Tibial nerve (tissue), 4 donors: ENCODE measurements at regions not wholly inside any gene's neighbourhood (a gene's known extent, or its start where the extent isn't known, plus 50 kb on each side); places are given as distances from the start of the nearest gene placed in this dataset.
"Not testable (repeated sequence)": the region's sequence is repeated elsewhere in the genome, so short reads cannot be mapped to it uniquely, and the experiment has no call there.

ENCODE experiments used
- DNase-seq, 2 donors: peaks; one replicate each; pipeline ENCODE4 v3.0.0-alpha.2; 2019; ENCODE audit warnings: low spot score in 2 of 2
- H3K27ac ChIP-seq, 4 donors: fragments of 200-600 bp; sonication (generic) in 3 of 4; one replicate each; pipeline ENCODE4 v1.5.1; 2017 to 2019; ENCODE audit warnings: mild to moderate bottlenecking in 1 of 4
- H3K27me3 ChIP-seq, 2 donors: fragments of 200-600 bp; sonication (generic) in 1 of 2; one replicate each; pipeline versions ENCODE4 v1.5.1 to v1.6.0; 2017 to 2019
- H3K36me3 ChIP-seq, 3 donors: fragments of 200-600 bp; sonication (generic); one replicate each; pipeline ENCODE4 v1.5.1; 2018 to 2019
- H3K4me1 ChIP-seq, 4 donors: fragments of 200-600 bp; sonication (generic) in 3 of 4; one replicate each; pipeline ENCODE4 v1.5.1; 2017 to 2019
- H3K4me3 ChIP-seq, 4 donors: fragments of 200-600 bp; sonication (generic) in 3 of 4; one replicate each; pipeline ENCODE4 v1.5.1; 2017 to 2019; ENCODE audit warnings: mild to moderate bottlenecking in 1 of 4, moderate library complexity in 1 of 4
- H3K9me3 ChIP-seq, 4 donors: fragments of 200-600 bp; sonication (generic) in 3 of 4; one replicate each; pipeline ENCODE4 v1.5.1; 2017 to 2019
- CTCF ChIP-seq, 5 experiments: fragments of 200-600 bp in 3 of 5; fragments of 450-650 bp in 2 of 5; sonication (generic) in 3 of 5; IDR thresholded peaks; one replicate each; pipeline ENCODE4 v1.5.1; 2016 to 2019; ENCODE audit warnings: antibody characterized with exemption in 5 of 5, mild to moderate bottlenecking in 3 of 5, moderate library complexity in 2 of 5
- EP300 ChIP-seq, 2 donors: sonication (generic); formaldehyde crosslinking; IDR thresholded peaks; one replicate each; pipeline ENCODE4 v1.6.1; 2017; ENCODE audit warnings: antibody characterized with exemption in 2 of 2, mild to moderate bottlenecking in 1 of 2
- POLR2A ChIP-seq, 2 donors: fragments of 450-650 bp; IDR thresholded peaks; one replicate each; pipeline ENCODE4 v1.6.1; 2017; ENCODE audit warnings: antibody characterized with exemption in 2 of 2, mild to moderate bottlenecking in 2 of 2, moderate library complexity in 2 of 2
- WGBS, 2 donors: methylation state at CpG; one replicate each; pipeline ENCODE4 v1.1.5; 2018; 5-methylcytosine and 5-hydroxymethylcytosine counted together

DNA sequence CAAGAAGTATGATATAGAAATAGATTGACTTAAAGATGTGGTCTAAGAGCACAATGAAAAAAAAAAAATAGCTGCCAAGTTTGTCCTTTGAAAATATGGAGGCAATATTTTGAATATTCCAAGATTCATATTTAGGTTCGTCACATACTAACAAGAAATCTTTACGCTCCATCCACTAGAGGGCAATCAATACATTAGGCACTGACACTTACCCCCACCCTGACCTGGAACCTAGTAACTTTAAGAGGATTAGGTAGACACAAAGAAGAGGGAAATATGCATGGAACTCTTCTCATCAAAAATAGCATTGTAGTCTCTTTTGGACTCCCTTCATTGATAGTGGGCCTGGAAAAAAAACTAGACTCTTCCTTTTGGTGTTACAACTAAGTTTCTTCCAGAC is 1108.1 kb downstream of the PCDH19 start:
- no peak overlapping the region for H3K27ac ChIP-seq
- no peak for DNase-seq
- no peak overlapping the region for H3K4me3 ChIP-seq
- 18 to 58% methylated on average over 2 of the region's 2 CpGs for WGBS, 2 donors
- H3K4me1 ChIP-seq: no peaks in the 10 kb centered on the region
- no peaks in the 10 kb centered on the region for H3K36me3 ChIP-seq
- no peaks in the 10 kb centered on the region for H3K27me3 ChIP-seq
- no peak for TF ChIP-seq POLR2A (IDR thresholded peaks at IDR 0.05)
- TF ChIP-seq EP300 (IDR thresholded peaks at IDR 0.05): no peak
- TF ChIP-seq CTCF (IDR thresholded peaks at IDR 0.05): no peak
- no peaks in the 10 kb centered on the region for H3K9me3 ChIP-seq

DNA sequence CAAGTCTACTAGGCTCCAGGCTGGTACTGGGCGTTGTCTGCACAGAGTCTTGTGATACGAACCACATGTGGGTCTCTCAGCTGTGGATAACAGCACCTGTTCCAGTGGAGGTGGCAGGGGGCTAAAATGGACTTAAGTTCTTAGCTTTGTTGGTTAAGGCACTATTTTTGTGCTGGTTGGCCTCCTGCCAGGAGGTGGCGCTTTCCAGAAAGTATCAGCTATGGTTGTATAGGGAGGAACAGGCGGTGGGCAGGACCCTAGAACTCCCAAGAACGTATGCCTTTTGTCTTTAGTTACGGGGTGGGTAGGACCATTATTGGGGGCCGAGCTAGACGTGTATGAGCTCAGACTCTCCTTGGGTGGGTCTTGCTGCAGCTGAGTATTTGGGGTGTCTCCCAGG is 1138.4 kb downstream of the PCDH19 start:
- 80 to 93% methylated on average over 5 to 8 of the region's 8 CpGs for WGBS, 2 donors
- TF ChIP-seq EP300 (IDR thresholded peaks at IDR 0.05) (no peak), POLR2A (IDR thresholded peaks at IDR 0.05) (no peak), CTCF (IDR thresholded peaks at IDR 0.05) (no peak)
- no peak overlapping the region for H3K4me3 ChIP-seq
- H3K9me3 ChIP-seq: peaks cover 0 to 5% (median 0%) of the 10 kb centered on the region in 4 donors
- H3K4me1 ChIP-seq: no peaks in the 10 kb centered on the region
- H3K27me3 ChIP-seq: peaks cover 0 to 3% of the 10 kb centered on the region in 2 donors
- no peak for DNase-seq
- no peak overlapping the region for H3K27ac ChIP-seq
- H3K36me3 ChIP-seq: no peaks in the 10 kb centered on the region

- no peak overlapping the region for H3K4me3 ChIP-seq
- H3K27ac ChIP-seq: no peak overlapping the region
- no peaks in the 10 kb centered on the region for H3K36me3 ChIP-seq
- WGBS, 2 donors: 67 to 92% methylated on average over 2 of the region's 2 CpGs
- DNase-seq: no peak
- no peaks in the 10 kb centered on the region for H3K4me1 ChIP-seq
- H3K27me3 ChIP-seq: no peaks in the 10 kb centered on the region
- TF ChIP-seq CTCF (IDR thresholded peaks at IDR 0.05): no peak
- no peak for TF ChIP-seq POLR2A (IDR thresholded peaks at IDR 0.05)
- no peak for TF ChIP-seq EP300 (IDR thresholded peaks at IDR 0.05)
- H3K9me3 ChIP-seq: peaks cover 0 to 5% (median 0%) of the 10 kb centered on the region in 4 donors
Measured at GRCh38 chrX:99266255-99266654, 1143.8 kb downstream of the PCDH19 start.

GRCh38 chrX:99248180-99248579 is 1161.9 kb downstream of the PCDH19 start:
- no peaks in the 10 kb centered on the region for H3K27me3 ChIP-seq
- no peaks in the 10 kb centered on the region for H3K9me3 ChIP-seq
- no peaks in the 10 kb centered on the region for H3K36me3 ChIP-seq
- DNase-seq: no peak
- TF ChIP-seq EP300 (IDR thresholded peaks at IDR 0.05) (no peak), POLR2A (IDR thresholded peaks at IDR 0.05) (no peak), CTCF (IDR thresholded peaks at IDR 0.05) (no peak)
- H3K4me1 ChIP-seq: no peaks in the 10 kb centered on the region
- no peak overlapping the region for H3K27ac ChIP-seq
- H3K4me3 ChIP-seq: no peak overlapping the region

GRCh38 chrX:99242001-99242400 is 1168.1 kb downstream of the PCDH19 start:
- no peaks in the 10 kb centered on the region for H3K27me3 ChIP-seq
- WGBS, 2 donors: 71 to 83% methylated on average over 2 to 4 of the region's 4 CpGs
- H3K4me3 ChIP-seq: no peak overlapping the region
- no peak for DNase-seq
- H3K9me3 ChIP-seq: no peaks in the 10 kb centered on the region
- no peaks in the 10 kb centered on the region for H3K4me1 ChIP-seq
- no peaks in the 10 kb centered on the region for H3K36me3 ChIP-seq
- H3K27ac ChIP-seq: no peak overlapping the region
- no peak for TF ChIP-seq EP300 (IDR thresholded peaks at IDR 0.05)

GRCh38 chrX:99234384-99234783 is 1175.7 kb downstream of the PCDH19 start:
- H3K27ac ChIP-seq, H3K4me1 ChIP-seq, H3K9me3 ChIP-seq, H3K27me3 ChIP-seq, H3K4me3 ChIP-seq, DNase-seq, H3K36me3 ChIP-seq: not testable (repeated sequence)
- 90 to 96% methylated on average over 6 of the region's 6 CpGs for WGBS, 2 donors
